ENCODE measurements at regions not wholly inside any gene's neighbourhood (a gene's known extent, or its start where the extent isn't known, plus 50 kb on each side); places are given as distances from the start of the nearest gene placed in this dataset.

- TF ChIP-seq GATA2 (IDR thresholded peaks at IDR 0.05; ENCODE audit: low read depth, low read length) (no peak), GATA3 (IDR thresholded peaks at IDR 0.05; ENCODE audit: low read depth, low read length) (no peak)
Observed at GRCh38 chr2:12539776-12540562, 176.8 kb upstream of the TRIB2 start.

Measured in SH-SY5Y (cell line).